WTC11 (cell line): ENCODE measurements at regions not wholly inside any gene's neighbourhood (a gene's known extent, or its start where the extent isn't known, plus 50 kb on each side); places are given as distances from the start of the nearest gene placed in this dataset.

Experiments used
- ATAC-seq: fragments of 200-7000 bp; cut with Tn5 transposase; 2 replicates; pipeline ENCODE4 v1.10.0; 2021; ENCODE audit warnings: mild to moderate bottlenecking, moderate library complexity
- CTCF ChIA-PET: fragments of 300-600 bp; sonication (Branson Sonifier 250); formaldehyde crosslinking; loops from one replicate; lab custom pipeline; 2021; ENCODE audit warnings: antibody characterized with exemption; lab: Charles Lee
- POLR2A ChIA-PET: fragments of 350-600 bp; sonication (Branson Sonifier 250); formaldehyde crosslinking; loops from one replicate; lab custom pipeline; 2021; ENCODE audit warnings: antibody characterized with exemption; lab: Charles Lee
- DNase-seq: peaks from one replicate; pipeline ENCODE4 v3.0.0; 2021; ENCODE audit warnings: low spot score
- H3K27ac Mint-ChIP-seq: 2 replicates; pipeline ENCODE4 v1.8.0; 2021; ENCODE audit warnings: mixed read lengths
- H3K27me3 Mint-ChIP-seq: 2 replicates; pipeline ENCODE4 v1.8.0; 2021; ENCODE audit warnings: low read depth, mild to moderate bottlenecking, moderate library complexity, mixed read lengths
- H3K36me3 Mint-ChIP-seq: 2 replicates; pipeline ENCODE4 v1.8.0; 2021; ENCODE audit warnings: mixed read lengths
- H3K4me1 Mint-ChIP-seq: 2 replicates; pipeline ENCODE4 v1.8.0; 2022; ENCODE audit warnings: mixed read lengths
- H3K4me3 Mint-ChIP-seq: 2 replicates; pipeline ENCODE4 v1.8.0; 2021; ENCODE audit warnings: mild to moderate bottlenecking, moderate library complexity, mixed read lengths
- H3K9me3 Mint-ChIP-seq: 2 replicates; pipeline ENCODE4 v1.8.0; 2021; ENCODE audit warnings: mixed read lengths
- CBFB ChIP-seq: sonication (generic); formaldehyde crosslinking; IDR thresholded peaks from 2 replicates; pipeline ENCODE4 v1.8.1; 2022; ENCODE audit warnings: mild to moderate bottlenecking, low read depth, missing genetic modification reagents
- FOXJ3 ChIP-seq: sonication (generic); formaldehyde crosslinking; IDR thresholded peaks from 2 replicates; pipeline ENCODE4 v1.9.0; 2021; ENCODE audit warnings: missing genetic modification reagents, mild to moderate bottlenecking, borderline replicate concordance
- FOXK1 ChIP-seq: sonication (generic); formaldehyde crosslinking; IDR thresholded peaks from 2 replicates; pipeline ENCODE4 v1.8.0; 2022; ENCODE audit warnings: mild to moderate bottlenecking, moderate library complexity, missing genetic modification reagents
- HMGA2 ChIP-seq: fragments of 250-450 bp; sonication (Bioruptor Pico); IDR thresholded peaks from 2 replicates; pipeline ENCODE4 v1.4.0; 2021; ENCODE audit warnings: mild to moderate bottlenecking, moderate library complexity
- MXD4 ChIP-seq: fragments of 250-450 bp; sonication (Bioruptor Pico); IDR thresholded peaks from 2 replicates; pipeline ENCODE4 v1.8.0; 2021; ENCODE audit warnings: mild to moderate bottlenecking, moderate library complexity, borderline replicate concordance
- MYBL2 ChIP-seq: sonication (generic); formaldehyde crosslinking; IDR thresholded peaks from 2 replicates; pipeline ENCODE4 v1.8.1; 2023; ENCODE audit warnings: mild to moderate bottlenecking, moderate library complexity, missing genetic modification reagents
- NFYB ChIP-seq: sonication (generic); formaldehyde crosslinking; conservative IDR thresholded peaks from 2 replicates; pipeline ENCODE4 v1.8.0; 2022; ENCODE audit warnings: low read depth, missing genetic modification reagents
- RELA ChIP-seq: sonication (generic); formaldehyde crosslinking; IDR thresholded peaks from 2 replicates; pipeline ENCODE4 v1.8.1; 2022; ENCODE audit warnings: missing genetic modification reagents, mild to moderate bottlenecking, borderline replicate concordance
- SMAD3 ChIP-seq: sonication (generic); formaldehyde crosslinking; IDR thresholded peaks from 2 replicates; pipeline ENCODE4 v1.8.0; 2022; ENCODE audit warnings: missing genetic modification reagents, mild to moderate bottlenecking, borderline replicate concordance
- TP53 ChIP-seq: sonication (generic); formaldehyde crosslinking; IDR thresholded peaks from 2 replicates; pipeline ENCODE4 v1.8.1; 2023; ENCODE audit warnings: mild to moderate bottlenecking, missing genetic modification reagents
- ZNF232 ChIP-seq: sonication (generic); formaldehyde crosslinking; IDR thresholded peaks from 2 replicates; pipeline ENCODE4 v1.8.0; 2022; ENCODE audit warnings: mild to moderate bottlenecking, missing genetic modification reagents
- ZNF396 ChIP-seq: fragments of 250-450 bp; sonication (Bioruptor Pico); IDR thresholded peaks from 2 replicates; pipeline ENCODE4 v1.8.0; 2021; ENCODE audit warnings: mild to moderate bottlenecking, moderate library complexity, borderline replicate concordance
- ZNF416 ChIP-seq: fragments of 250-450 bp; sonication (Bioruptor Pico); IDR thresholded peaks from 2 replicates; pipeline ENCODE4 v1.9.0; 2021; ENCODE audit warnings: mild to moderate bottlenecking, inconsistent platforms
- ZNF671 ChIP-seq: fragments of 250-450 bp; sonication (Bioruptor Pico); IDR thresholded peaks from 2 replicates; pipeline ENCODE4 v1.8.0; 2021; ENCODE audit warnings: mild to moderate bottlenecking
- ZSCAN18 ChIP-seq: fragments of 250-450 bp; sonication (Bioruptor Pico); IDR thresholded peaks from 2 replicates; pipeline ENCODE4 v2.1.2; 2022; ENCODE audit warnings: mild to moderate bottlenecking, moderate library complexity
- TF ChIP-seq, protein P1 (sequence below): sonication (generic); formaldehyde crosslinking; IDR thresholded peaks from 2 replicates; pipeline ENCODE4 v1.8.1; 2022; ENCODE audit warnings: missing genetic modification reagents, borderline replicate concordance
- TF ChIP-seq, protein P2 (sequence below): sonication (generic); formaldehyde crosslinking; IDR thresholded peaks from 2 replicates; pipeline ENCODE4 v1.8.0; 2022; ENCODE audit warnings: mild to moderate bottlenecking, missing genetic modification reagents
- TF ChIP-seq, protein P3 (sequence below): sonication (generic); formaldehyde crosslinking; IDR thresholded peaks from 2 replicates; pipeline ENCODE4 v1.8.0; 2023; ENCODE audit warnings: mild to moderate bottlenecking, missing genetic modification reagents
- TF ChIP-seq, protein P4 (sequence below): sonication (generic); formaldehyde crosslinking; IDR thresholded peaks from 2 replicates; pipeline ENCODE4 v1.8.1; 2023; ENCODE audit warnings: mild to moderate bottlenecking, missing genetic modification reagents, moderate library complexity
- TF ChIP-seq, protein P5 (sequence below): sonication (generic); formaldehyde crosslinking; conservative IDR thresholded peaks from 2 replicates; pipeline ENCODE4 v1.8.1; 2022; ENCODE audit warnings: mild to moderate bottlenecking, missing genetic modification reagents
- TF ChIP-seq, protein P6 (sequence below): sonication (generic); formaldehyde crosslinking; IDR thresholded peaks from 2 replicates; pipeline ENCODE4 v1.8.1; 2023; ENCODE audit warnings: mild to moderate bottlenecking, missing genetic modification reagents, borderline replicate concordance

GRCh38 chr2:56537756-56538155 is 354.0 kb downstream of the CCDC85A start:
- Mint-ChIP-seq H3K27ac (no peak overlapping the region), H3K36me3 (no peaks in the 10 kb centered on the region), H3K4me3 (no peak overlapping the region), H3K4me1 (peaks cover 18% of the 10 kb centered on the region), H3K27me3 (no peaks in the 10 kb centered on the region), H3K9me3 (peaks cover 8% of the 10 kb centered on the region)
- no peak for DNase-seq
- TF ChIP-seq, protein P1, sequence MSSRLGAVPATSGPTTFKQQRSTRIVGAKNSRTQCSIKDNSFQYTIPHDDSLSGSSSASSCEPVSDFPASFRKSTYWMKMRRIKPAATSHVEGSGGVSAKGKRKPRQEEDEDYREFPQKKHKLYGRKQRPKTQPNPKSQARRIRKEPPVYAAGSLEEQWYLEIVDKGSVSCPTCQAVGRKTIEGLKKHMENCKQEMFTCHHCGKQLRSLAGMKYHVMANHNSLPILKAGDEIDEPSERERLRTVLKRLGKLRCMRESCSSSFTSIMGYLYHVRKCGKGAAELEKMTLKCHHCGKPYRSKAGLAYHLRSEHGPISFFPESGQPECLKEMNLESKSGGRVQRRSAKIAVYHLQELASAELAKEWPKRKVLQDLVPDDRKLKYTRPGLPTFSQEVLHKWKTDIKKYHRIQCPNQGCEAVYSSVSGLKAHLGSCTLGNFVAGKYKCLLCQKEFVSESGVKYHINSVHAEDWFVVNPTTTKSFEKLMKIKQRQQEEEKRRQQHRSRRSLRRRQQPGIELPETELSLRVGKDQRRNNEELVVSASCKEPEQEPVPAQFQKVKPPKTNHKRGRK, result no peak
- TF ChIP-seq, protein P2, sequence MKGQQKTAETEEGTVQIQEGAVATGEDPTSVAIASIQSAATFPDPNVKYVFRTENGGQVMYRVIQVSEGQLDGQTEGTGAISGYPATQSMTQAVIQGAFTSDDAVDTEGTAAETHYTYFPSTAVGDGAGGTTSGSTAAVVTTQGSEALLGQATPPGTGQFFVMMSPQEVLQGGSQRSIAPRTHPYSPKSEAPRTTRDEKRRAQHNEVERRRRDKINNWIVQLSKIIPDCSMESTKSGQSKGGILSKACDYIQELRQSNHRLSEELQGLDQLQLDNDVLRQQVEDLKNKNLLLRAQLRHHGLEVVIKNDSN (CRISPR knock-in tag), result no peak
- TF ChIP-seq MXD4 (CRISPR knock-in tag) (no peak), ZNF232 (CRISPR knock-in tag) (no peak), RELA (CRISPR knock-in tag) (no peak), ZSCAN18 (CRISPR knock-in tag) (no peak), ZNF416 (CRISPR knock-in tag) (no peak), FOXJ3 (no peak), FOXK1 (CRISPR knock-in tag) (no peak), TP53 (no peak), CBFB (CRISPR knock-in tag) (no peak), SMAD3 (CRISPR knock-in tag) (no peak), MYBL2 (CRISPR knock-in tag) (no peak)
- TF ChIP-seq, protein P3, sequence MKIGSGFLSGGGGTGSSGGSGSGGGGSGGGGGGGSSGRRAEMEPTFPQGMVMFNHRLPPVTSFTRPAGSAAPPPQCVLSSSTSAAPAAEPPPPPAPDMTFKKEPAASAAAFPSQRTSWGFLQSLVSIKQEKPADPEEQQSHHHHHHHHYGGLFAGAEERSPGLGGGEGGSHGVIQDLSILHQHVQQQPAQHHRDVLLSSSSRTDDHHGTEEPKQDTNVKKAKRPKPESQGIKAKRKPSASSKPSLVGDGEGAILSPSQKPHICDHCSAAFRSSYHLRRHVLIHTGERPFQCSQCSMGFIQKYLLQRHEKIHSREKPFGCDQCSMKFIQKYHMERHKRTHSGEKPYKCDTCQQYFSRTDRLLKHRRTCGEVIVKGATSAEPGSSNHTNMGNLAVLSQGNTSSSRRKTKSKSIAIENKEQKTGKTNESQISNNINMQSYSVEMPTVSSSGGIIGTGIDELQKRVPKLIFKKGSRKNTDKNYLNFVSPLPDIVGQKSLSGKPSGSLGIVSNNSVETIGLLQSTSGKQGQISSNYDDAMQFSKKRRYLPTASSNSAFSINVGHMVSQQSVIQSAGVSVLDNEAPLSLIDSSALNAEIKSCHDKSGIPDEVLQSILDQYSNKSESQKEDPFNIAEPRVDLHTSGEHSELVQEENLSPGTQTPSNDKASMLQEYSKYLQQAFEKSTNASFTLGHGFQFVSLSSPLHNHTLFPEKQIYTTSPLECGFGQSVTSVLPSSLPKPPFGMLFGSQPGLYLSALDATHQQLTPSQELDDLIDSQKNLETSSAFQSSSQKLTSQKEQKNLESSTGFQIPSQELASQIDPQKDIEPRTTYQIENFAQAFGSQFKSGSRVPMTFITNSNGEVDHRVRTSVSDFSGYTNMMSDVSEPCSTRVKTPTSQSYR (CRISPR knock-in tag), result no peak
- TF ChIP-seq, protein P4, sequence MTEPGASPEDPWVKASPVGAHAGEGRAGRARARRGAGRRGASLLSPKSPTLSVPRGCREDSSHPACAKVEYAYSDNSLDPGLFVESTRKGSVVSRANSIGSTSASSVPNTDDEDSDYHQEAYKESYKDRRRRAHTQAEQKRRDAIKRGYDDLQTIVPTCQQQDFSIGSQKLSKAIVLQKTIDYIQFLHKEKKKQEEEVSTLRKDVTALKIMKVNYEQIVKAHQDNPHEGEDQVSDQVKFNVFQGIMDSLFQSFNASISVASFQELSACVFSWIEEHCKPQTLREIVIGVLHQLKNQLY (CRISPR knock-in tag), result no peak
- TF ChIP-seq, protein P5, sequence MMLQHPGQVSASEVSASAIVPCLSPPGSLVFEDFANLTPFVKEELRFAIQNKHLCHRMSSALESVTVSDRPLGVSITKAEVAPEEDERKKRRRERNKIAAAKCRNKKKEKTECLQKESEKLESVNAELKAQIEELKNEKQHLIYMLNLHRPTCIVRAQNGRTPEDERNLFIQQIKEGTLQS (CRISPR knock-in tag), result no peak
- CTCF ChIA-PET, result no interaction called here
- no peak for ATAC-seq
- POLR2A ChIA-PET, result no interaction called here

- POLR2A ChIA-PET, result no interaction called here
- CTCF ChIA-PET, result no interaction called here
- DNase-seq (no peak), ATAC-seq (no peak)
- H3K9me3 Mint-ChIP-seq, result peaks cover 8% of the 10 kb centered on the region
- H3K4me1 Mint-ChIP-seq, result peaks cover under 1% of the 10 kb centered on the region; the same call in 1 of the 2 replicates
- H3K36me3 Mint-ChIP-seq, result no peaks in the 10 kb centered on the region
- H3K27ac Mint-ChIP-seq, result no peak overlapping the region
- no peak overlapping the region for H3K4me3 Mint-ChIP-seq
- H3K27me3 Mint-ChIP-seq, result no peaks in the 10 kb centered on the region
- TF ChIP-seq NFYB (no peak), ZNF396 (no peak), HMGA2 (CRISPR knock-in tag) (no peak), ZNF671 (CRISPR knock-in tag) (no peak)
- TF ChIP-seq, protein P6, sequence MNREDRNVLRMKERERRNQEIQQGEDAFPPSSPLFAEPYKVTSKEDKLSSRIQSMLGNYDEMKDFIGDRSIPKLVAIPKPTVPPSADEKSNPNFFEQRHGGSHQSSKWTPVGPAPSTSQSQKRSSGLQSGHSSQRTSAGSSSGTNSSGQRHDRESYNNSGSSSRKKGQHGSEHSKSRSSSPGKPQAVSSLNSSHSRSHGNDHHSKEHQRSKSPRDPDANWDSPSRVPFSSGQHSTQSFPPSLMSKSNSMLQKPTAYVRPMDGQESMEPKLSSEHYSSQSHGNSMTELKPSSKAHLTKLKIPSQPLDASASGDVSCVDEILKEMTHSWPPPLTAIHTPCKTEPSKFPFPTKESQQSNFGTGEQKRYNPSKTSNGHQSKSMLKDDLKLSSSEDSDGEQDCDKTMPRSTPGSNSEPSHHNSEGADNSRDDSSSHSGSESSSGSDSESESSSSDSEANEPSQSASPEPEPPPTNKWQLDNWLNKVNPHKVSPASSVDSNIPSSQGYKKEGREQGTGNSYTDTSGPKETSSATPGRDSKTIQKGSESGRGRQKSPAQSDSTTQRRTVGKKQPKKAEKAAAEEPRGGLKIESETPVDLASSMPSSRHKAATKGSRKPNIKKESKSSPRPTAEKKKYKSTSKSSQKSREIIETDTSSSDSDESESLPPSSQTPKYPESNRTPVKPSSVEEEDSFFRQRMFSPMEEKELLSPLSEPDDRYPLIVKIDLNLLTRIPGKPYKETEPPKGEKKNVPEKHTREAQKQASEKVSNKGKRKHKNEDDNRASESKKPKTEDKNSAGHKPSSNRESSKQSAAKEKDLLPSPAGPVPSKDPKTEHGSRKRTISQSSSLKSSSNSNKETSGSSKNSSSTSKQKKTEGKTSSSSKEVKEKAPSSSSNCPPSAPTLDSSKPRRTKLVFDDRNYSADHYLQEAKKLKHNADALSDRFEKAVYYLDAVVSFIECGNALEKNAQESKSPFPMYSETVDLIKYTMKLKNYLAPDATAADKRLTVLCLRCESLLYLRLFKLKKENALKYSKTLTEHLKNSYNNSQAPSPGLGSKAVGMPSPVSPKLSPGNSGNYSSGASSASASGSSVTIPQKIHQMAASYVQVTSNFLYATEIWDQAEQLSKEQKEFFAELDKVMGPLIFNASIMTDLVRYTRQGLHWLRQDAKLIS (CRISPR knock-in tag), result no peak
- TF ChIP-seq, protein P5 (CRISPR knock-in tag), result no peak
These were observed 355.8 kb downstream of the CCDC85A start for GRCh38 chr2:56539618-56540017.
